K562 (cell line): ENCODE measurements at regions not wholly inside any gene's neighbourhood (a gene's known extent, or its start where the extent isn't known, plus 50 kb on each side); places are given as distances from the start of the nearest gene placed in this dataset.
A peak's percentile ranks its signal among the peaks of the same experiment; 100 is the strongest.

Source experiments
- ATAC-seq: fragments of 200-7000 bp; cut with Tn5 transposase; 3 replicates; pipeline ENCODE4 v1.9.1; 2020; ENCODE audit warnings: moderate library complexity
- BruUV-seq: library from RNA; stranded (reverse); fragments of 400-500 nt; replicated peaks from 2 replicates; lab custom pipeline; 2021; lab: Mats Ljungman, UMichigan
- CTCF ChIA-PET: fragments of 300-600 bp; formaldehyde crosslinking; extraction: SDS; loops from one replicate; lab custom pipeline; 2021; ENCODE audit warnings: low intra/inter-chr PET ratio; lab: Yijun Ruan, JAX
- POLR2A ChIA-PET: fragments of 300-600, 350-650 bp; sonication (Branson Sonifier 250); formaldehyde crosslinking; extraction: SDS; loops from one replicate; lab custom pipeline; 2021; ENCODE audit warnings: antibody characterized with exemption, inconsistent platforms; lab: Yijun Ruan, JAX
- DNase-seq, 4 experiments: peaks; one replicate each; pipeline versions ENCODE4 v3.0.0 to v3.0.0-alpha.2; 2011 to 2018; ENCODE audit warnings: low spot score in 3 of 4, mixed read lengths in 3 of 4; ENCODE audit errors: extremely low read depth in 1 of 4
- FAIRE-seq: peaks from 2 replicates; lab custom pipeline; 2011; peaks lifted over from hg19 to GRCh38; lab: Jason Lieb, UNC
- H2AFZ ChIP-seq: 2 replicates; pipeline ENCODE4 v1.6.0; 2011; ENCODE audit warnings: low read depth, low read length, control low read depth, inconsistent platforms
- H3K27ac ChIP-seq: fragments of 200-600 bp; 3 replicates; pipeline ENCODE4 v1.8.0; 2011; ENCODE audit warnings: low read depth, mild to moderate bottlenecking, control low read depth, inconsistent platforms, low read length, moderate library complexity, mixed read lengths; ENCODE audit errors: extremely low read depth
- H3K27me3 ChIP-seq, 2 experiments: fragments of 300-600 bp in 1 of 2; 2 replicates in 1 of 2; 3 replicates in 1 of 2; pipeline versions ENCODE4 v1.6.0 to v1.8.0; 2011; ENCODE audit warnings: inconsistent platforms in 2 of 2, low read length in 2 of 2, mild to moderate bottlenecking in 1 of 2, mixed read lengths in 1 of 2, moderate library complexity in 1 of 2; ENCODE audit not compliant: control insufficient read depth in 2 of 2, insufficient read depth in 2 of 2
- H3K36me3 ChIP-seq: fragments of 300-600 bp; 3 replicates; pipeline ENCODE4 v1.8.0; 2011; ENCODE audit warnings: mild to moderate bottlenecking, low read length, inconsistent platforms; ENCODE audit not compliant: control insufficient read depth, insufficient read depth
- H3K4me1 ChIP-seq, 2 experiments: fragments of 200-600 bp in 1 of 2; replicated peaks in 1 of 2; 2 replicates in 1 of 2; 3 replicates in 1 of 2; pipeline versions ENCODE4 v1.5.1 to v1.8.0; 2011; ENCODE audit warnings: inconsistent platforms in 2 of 2, low read length in 2 of 2, mild to moderate bottlenecking in 1 of 2, mixed read lengths in 1 of 2, moderate library complexity in 1 of 2; ENCODE audit not compliant: control insufficient read depth in 2 of 2, insufficient read depth in 2 of 2
- H3K4me2 ChIP-seq: 2 replicates; pipeline ENCODE4 v1.6.1; 2011; ENCODE audit warnings: low read length, control low read depth, inconsistent platforms, mixed read lengths; ENCODE audit not compliant: insufficient read depth
- H3K4me3 ChIP-seq: fragments of 200-600 bp; sonication (generic), shearing (Covaris generic); 2 replicates; pipeline ENCODE4 v1.5.1; 2016; ENCODE audit warnings: control low read depth, inconsistent platforms
- H3K79me2 ChIP-seq: fragments of 200-600 bp; 3 replicates; pipeline ENCODE4 v1.8.0; 2011; ENCODE audit warnings: low read length, inconsistent platforms; ENCODE audit not compliant: control insufficient read depth, insufficient read depth
- H3K9ac ChIP-seq, 2 experiments: 2 replicates each; pipeline versions ENCODE4 v1.6.0 to v1.6.1; 2011; ENCODE audit warnings: low read depth in 2 of 2, low read length in 2 of 2, control low read depth in 1 of 2, inconsistent platforms in 1 of 2, mild to moderate bottlenecking in 1 of 2, mixed read lengths in 1 of 2; ENCODE audit not compliant: insufficient read depth in 1 of 2
- H3K9me1 ChIP-seq: one replicate; pipeline ENCODE4 v1.6.0; 2011; ENCODE audit warnings: inconsistent platforms, mild to moderate bottlenecking, low read length, moderate library complexity; ENCODE audit not compliant: control insufficient read depth, insufficient read depth
- H3K9me3 ChIP-seq: replicated peaks from 2 replicates; pipeline ENCODE4 v1.5.1; 2011; ENCODE audit warnings: low read depth, low read length, inconsistent platforms; ENCODE audit not compliant: control insufficient read depth, insufficient read depth
- H4K20me1 ChIP-seq: replicated peaks from 2 replicates; pipeline ENCODE4 v1.6.1; 2011; ENCODE audit warnings: low read length, inconsistent platforms, mixed read lengths; ENCODE audit not compliant: control insufficient read depth, insufficient read depth
- DIDO1 ChIP-seq: fragments of 450-650 bp; IDR thresholded peaks from 2 replicates; pipeline ENCODE4 v1.6.1; 2016; ENCODE audit warnings: low read depth, missing biosample characterization, missing genetic modification characterization
- L3MBTL2 ChIP-seq: fragments of 450-650 bp; IDR thresholded peaks from 2 replicates; pipeline ENCODE4 v1.6.1; 2016; ENCODE audit warnings: mild to moderate bottlenecking, moderate library complexity
- NFIC ChIP-seq: fragments of 450-650 bp; IDR thresholded peaks from 2 replicates; pipeline ENCODE4 v1.6.1; 2017; ENCODE audit warnings: mild to moderate bottlenecking, inconsistent platforms
- RFX1 ChIP-seq: fragments of 450-650 bp; IDR thresholded peaks from 2 replicates; pipeline ENCODE4 v1.6.1; 2016; ENCODE audit warnings: mild to moderate bottlenecking, moderate library complexity
- SMAD2 ChIP-seq: fragments of 150-350 bp; IDR thresholded peaks from 2 replicates; pipeline ENCODE4 v1.6.1; 2014; ENCODE audit warnings: low read depth, mild to moderate bottlenecking, low read length
- ZNF12 ChIP-seq: sonication (generic); formaldehyde crosslinking; IDR thresholded peaks from 2 replicates; pipeline ENCODE4 v1.4.0; 2020; ENCODE audit warnings: mild to moderate bottlenecking, missing genetic modification reagents
- ZNF212 ChIP-seq: fragments of 450-650 bp; formaldehyde crosslinking; IDR thresholded peaks from 2 replicates; pipeline ENCODE4 v1.4.0; 2020; ENCODE audit warnings: mild to moderate bottlenecking
- ZNF740 ChIP-seq, 3 experiments: fragments of 200-800 bp in 1 of 3; sonication (Bioruptor generic) in 1 of 3; sonication (generic) in 1 of 3; formaldehyde crosslinking in 1 of 3; IDR thresholded peaks; 2 replicates each; pipeline versions ENCODE4 v1.6.1 to v1.8.0; 2016 to 2022; ENCODE audit warnings: mild to moderate bottlenecking in 2 of 3, missing compliant biosample characterization in 2 of 3, missing genetic modification characterization in 2 of 3, missing genetic modification reagents in 1 of 3
- ZZZ3 ChIP-seq: fragments of 450-650 bp; IDR thresholded peaks from 2 replicates; pipeline ENCODE4 v1.6.1; 2016; ENCODE audit warnings: antibody characterized with exemption, mild to moderate bottlenecking, moderate library complexity
- WGBS: fragments of 100-300 bp; shearing (Covaris generic); methylation state at CpG from one replicate; pipeline ENCODE4 v1.1.6; 2016; ENCODE audit warnings: low coverage, mixed read lengths; ENCODE audit not compliant: insufficient coverage; ENCODE audit errors: missing lambda C conversion rate; 5-methylcytosine and 5-hydroxymethylcytosine counted together
- in situ Hi-C: fragments of 300-500 bp; cut with MboI; formaldehyde crosslinking; loops from 4 replicates; pipeline ENCODE4 v1.15.0; 2018; ENCODE audit warnings: inconsistent platforms, mixed read lengths
- intact Hi-C: fragments of 100-400 bp; cut with micrococcal nuclease; formaldehyde crosslinking; loops from 2 replicates; pipeline ENCODE4 v1.14.2; 2022

DNA sequence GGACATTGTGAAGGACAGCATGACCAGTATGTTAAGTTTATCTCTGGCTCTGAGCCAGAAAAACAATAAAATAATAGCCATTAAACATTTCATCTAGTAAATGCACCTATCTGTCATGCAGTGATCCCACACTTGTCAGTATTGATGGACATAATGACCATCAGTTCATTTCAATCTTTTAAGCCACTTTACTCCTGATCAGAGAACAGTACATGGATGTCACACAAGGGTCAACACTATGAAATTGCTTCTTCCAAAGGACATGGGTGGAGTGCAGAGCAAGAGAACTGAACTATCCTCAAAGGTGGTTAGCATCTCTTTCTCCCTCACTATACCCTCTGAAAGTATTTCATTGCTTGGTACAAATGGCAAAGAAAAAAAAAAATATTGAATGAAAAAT lies 816.0 kb upstream of the GYPC start:
- CTCF ChIA-PET: no interaction called here
- Histone ChIP-seq H3K27ac (no peak overlapping the region), H3K9me1 (no peaks in the 10 kb centered on the region), H3K4me2 (no peak overlapping the region), H3K4me3 (no peak overlapping the region), H3K79me2 (no peaks in the 10 kb centered on the region), H3K36me3 (no peaks in the 10 kb centered on the region), H3K9me3 (no peaks in the 10 kb centered on the region), H2AFZ (no peak overlapping the region), H4K20me1 (no peaks in the 10 kb centered on the region), H3K4me1 (no peaks in the 10 kb centered on the region), H3K27me3 (no peaks in the 10 kb centered on the region), H3K9ac (no peak overlapping the region)
- no TSS peak for BruUV-seq
- no peak for ATAC-seq
- POLR2A ChIA-PET: no interaction called here
- no peak for FAIRE-seq
- intact Hi-C loops (no loop called here), in situ Hi-C loops (no loop called here)
- TF ChIP-seq NFIC (peak; percentile 53), RFX1 (no peak)
- DNase-seq: no peak

- BruUV-seq: no TSS peak
- H3K79me2 ChIP-seq: no peaks in the 10 kb centered on the region
- intact Hi-C loops (no loop called here), in situ Hi-C loops (no loop called here)
- no peaks in the 10 kb centered on the region for H3K9me1 ChIP-seq
- no peak for TF ChIP-seq ZNF740 (CRISPR knock-in tag; IDR thresholded peaks at IDR 0.05)
- no peak for TF ChIP-seq ZNF740 (tag; IDR thresholded peaks at IDR 0.05)
- TF ChIP-seq SMAD2: no peak
- no peak for TF ChIP-seq ZNF212 (CRISPR knock-in tag)
- no peak for TF ChIP-seq DIDO1 (tag)
- no peak for TF ChIP-seq L3MBTL2
- no peak for TF ChIP-seq ZNF12
- no peak for TF ChIP-seq ZZZ3
- no peak overlapping the region for H3K4me2 ChIP-seq
- ATAC-seq (no peak), DNase-seq (no peak), FAIRE-seq (no peak)
- H3K4me3 ChIP-seq: no peak overlapping the region
- H4K20me1 ChIP-seq: no peaks in the 10 kb centered on the region
- ChIA-PET POLR2A (no interaction called here), CTCF (no interaction called here)
- H2AFZ ChIP-seq: no peak overlapping the region
- no peaks in the 10 kb centered on the region for H3K9me3 ChIP-seq
- no peaks in the 10 kb centered on the region for H3K36me3 ChIP-seq
- no peak overlapping the region for H3K9ac ChIP-seq
- no peaks in the 10 kb centered on the region for H3K27me3 ChIP-seq
- no peak overlapping the region for H3K27ac ChIP-seq
- no peaks in the 10 kb centered on the region for H3K4me1 ChIP-seq
- 0% methylated on average over 1 of the region's 1 CpG for WGBS
Observed at GRCh38 chr2:125842041-125842440, 813.9 kb upstream of the GYPC start.
